Upper lobe of right lung (tissue), 1 donor: ENCODE measurements at regions not wholly inside any gene's neighbourhood (a gene's known extent, or its start where the extent isn't known, plus 50 kb on each side); places are given as distances from the start of the nearest gene placed in this dataset.

Experiments used
- ATAC-seq: fragments of 200-7000 bp; cut with Tn5 transposase; one replicate; pipeline ENCODE4 v1.9.1; 2020; ENCODE audit warnings: mild to moderate bottlenecking, moderate library complexity
- DNase-seq: peaks from one replicate; pipeline ENCODE4 v3.0.0-alpha.2; 2020
- H3K27ac ChIP-seq: fragments of 200-600 bp; one replicate; pipeline ENCODE4 v1.8.0; 2022
- H3K27me3 ChIP-seq: fragments of 200-600 bp; one replicate; pipeline ENCODE4 v1.8.0; 2022; ENCODE audit warnings: mild to moderate bottlenecking
- H3K36me3 ChIP-seq: fragments of 200-600 bp; one replicate; pipeline ENCODE4 v1.8.0; 2022
- H3K4me1 ChIP-seq: fragments of 200-600 bp; one replicate; pipeline ENCODE4 v1.8.0; 2022
- H3K4me3 ChIP-seq: fragments of 200-600 bp; one replicate; pipeline ENCODE4 v1.8.0; 2022; ENCODE audit warnings: mild to moderate bottlenecking
- H3K9me3 ChIP-seq: fragments of 200-600 bp; one replicate; pipeline ENCODE4 v1.8.0; 2022
- CTCF ChIP-seq: fragments of 200-600 bp; IDR thresholded peaks from one replicate; pipeline ENCODE4 v1.8.0; 2022; ENCODE audit warnings: antibody characterized with exemption
- intact Hi-C: fragments of 100-400 bp; cut with DNase I; formaldehyde crosslinking; loops from one replicate; pipeline ENCODE4 v1.11.0; 2022
- donor health status: DM: no; HTN: yes; CAD: no; lungs with severe emphysema.

- no peak for DNase-seq
- H3K9me3 ChIP-seq, result no peaks in the 10 kb centered on the region
- no peak for ATAC-seq
- H3K36me3 ChIP-seq, result no peaks in the 10 kb centered on the region
- H3K27me3 ChIP-seq, result no peaks in the 10 kb centered on the region
- no peak overlapping the region for H3K27ac ChIP-seq
- no peak for TF ChIP-seq CTCF
- intact Hi-C loops, result no loop called here
- H3K4me1 ChIP-seq, result no peaks in the 10 kb centered on the region
- H3K4me3 ChIP-seq, result no peak overlapping the region
These were observed 195.6 kb upstream of the CNTN4 start for GRCh38 chr3:1903111-1903510.

- no peaks in the 10 kb centered on the region for H3K4me1 ChIP-seq
- no peaks in the 10 kb centered on the region for H3K36me3 ChIP-seq
- no peak overlapping the region for H3K4me3 ChIP-seq
- intact Hi-C loops, result no loop called here
- DNase-seq, result no peak
- TF ChIP-seq CTCF, result no peak
- no peak for ATAC-seq
- H3K27ac ChIP-seq, result no peak overlapping the region
- no peaks in the 10 kb centered on the region for H3K27me3 ChIP-seq
- no peaks in the 10 kb centered on the region for H3K9me3 ChIP-seq
These were observed 190.8 kb upstream of the CNTN4 start for GRCh38 chr3:1907911-1908310.

DNA sequence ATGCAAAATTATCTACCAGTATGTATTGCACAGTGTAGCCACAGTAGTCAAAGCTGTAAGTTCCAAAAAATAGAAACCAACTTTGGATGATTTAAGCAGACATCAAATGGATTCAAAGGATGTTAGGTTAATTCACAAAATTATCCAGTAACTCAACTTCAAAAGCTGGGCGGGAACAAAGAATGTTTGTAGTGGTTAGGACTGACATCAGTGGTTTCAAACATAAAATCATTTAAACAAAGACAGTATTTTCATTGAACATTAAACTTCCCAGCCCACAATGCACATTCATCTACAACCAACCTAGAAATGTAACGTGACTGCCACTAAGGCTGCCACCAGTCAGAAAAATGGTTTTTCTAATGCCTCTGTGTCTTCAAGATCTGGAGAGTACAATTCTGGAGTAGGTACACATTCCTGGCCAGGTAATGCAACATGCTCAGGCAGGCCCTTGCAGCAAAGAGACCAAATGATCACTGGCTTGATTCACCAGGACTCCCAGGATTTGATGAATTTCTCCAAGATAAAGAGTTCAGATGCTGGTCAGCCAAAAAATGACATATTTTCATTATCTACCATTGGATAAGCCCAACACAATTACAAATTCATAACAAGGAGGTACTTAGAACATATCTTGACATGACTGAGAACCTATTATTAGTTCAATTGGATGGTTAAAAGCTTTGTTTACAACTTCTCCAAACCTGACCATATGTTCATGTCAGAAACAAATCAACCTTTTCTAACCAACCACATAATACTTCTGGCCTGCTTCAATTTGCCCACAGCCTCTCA is 189.8 kb upstream of the CNTN4 start:
- H3K4me3 ChIP-seq, result no peak overlapping the region
- intact Hi-C loops, result no loop called here
- H3K4me1 ChIP-seq, result no peaks in the 10 kb centered on the region
- TF ChIP-seq CTCF, result no peak
- no peaks in the 10 kb centered on the region for H3K9me3 ChIP-seq
- H3K27me3 ChIP-seq, result no peaks in the 10 kb centered on the region
- no peak overlapping the region for H3K27ac ChIP-seq
- ATAC-seq, result no peak
- no peak for DNase-seq
- no peaks in the 10 kb centered on the region for H3K36me3 ChIP-seq

- H3K4me1 ChIP-seq, result no peaks in the 10 kb centered on the region
- ATAC-seq (no peak), DNase-seq (no peak)
- H3K27me3 ChIP-seq, result no peaks in the 10 kb centered on the region
- H3K36me3 ChIP-seq, result no peaks in the 10 kb centered on the region
- intact Hi-C loops, result no loop called here
- no peaks in the 10 kb centered on the region for H3K9me3 ChIP-seq
- H3K27ac ChIP-seq, result no peak overlapping the region
- no peak overlapping the region for H3K4me3 ChIP-seq
- TF ChIP-seq CTCF, result no peak
These were observed 188.3 kb upstream of the CNTN4 start for GRCh38 chr3:1910322-1910721.

DNA sequence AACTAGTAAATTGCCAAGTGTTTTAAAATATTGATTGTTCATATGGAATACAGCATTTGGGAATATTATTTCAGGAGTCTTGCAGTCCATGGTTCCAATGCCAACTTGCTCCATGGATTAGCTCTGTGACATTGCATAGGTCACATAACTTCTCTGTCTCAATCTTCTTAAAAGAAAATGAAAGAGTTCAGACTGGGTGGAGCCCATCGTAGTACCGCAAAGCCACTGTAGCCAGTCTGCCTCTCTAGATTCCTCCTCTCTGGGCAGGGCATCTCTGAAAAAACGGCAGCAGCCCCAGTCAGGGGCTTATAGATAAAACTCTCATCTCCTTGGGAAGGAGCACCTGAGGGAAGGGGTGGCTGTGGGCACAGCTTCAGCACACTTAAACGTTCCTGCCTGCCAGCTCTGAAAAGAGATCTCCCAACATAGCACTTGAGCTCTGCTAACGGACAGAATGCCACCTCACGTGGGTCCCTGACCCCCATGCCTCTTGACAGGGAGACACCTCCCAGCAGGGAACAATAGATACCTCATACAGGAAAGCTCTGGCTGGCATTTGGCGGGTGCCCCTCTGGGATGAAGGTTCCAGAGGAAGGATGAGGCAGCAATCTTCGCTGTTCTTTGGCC is 168.8 kb upstream of the CNTN4 start:
- Histone ChIP-seq H3K9me3 (no peaks in the 10 kb centered on the region), H3K36me3 (no peaks in the 10 kb centered on the region), H3K4me1 (no peaks in the 10 kb centered on the region), H3K4me3 (no peak overlapping the region), H3K27me3 (no peaks in the 10 kb centered on the region), H3K27ac (no peak overlapping the region)
- DNase-seq (no peak), ATAC-seq (no peak)
- intact Hi-C loops, result no loop called here
- no peak for TF ChIP-seq CTCF
